MM.1S (cell line): ENCODE measurements at regions not wholly inside any gene's neighbourhood (a gene's known extent, or its start where the extent isn't known, plus 50 kb on each side); places are given as distances from the start of the nearest gene placed in this dataset.

Experiments
- DNase-seq: peaks from one replicate; pipeline ENCODE4 v3.0.0-alpha.2; 2015
- H2AFZ ChIP-seq: fragments of 300-600 bp; sonication (generic); 2 replicates; pipeline ENCODE4 v1.6.0; 2016; ENCODE audit warnings: antibody characterized with exemption, low read length
- H3F3A ChIP-seq: fragments of 300-600 bp; sonication (generic); 2 replicates; pipeline ENCODE4 v1.6.1; 2016; ENCODE audit warnings: mild to moderate bottlenecking, antibody characterized with exemption, low read length, moderate library complexity, mixed read lengths; ENCODE audit not compliant: insufficient read depth
- H3K27ac ChIP-seq: fragments of 300-600 bp; sonication (generic); 2 replicates; pipeline ENCODE4 v1.5.1; 2016; ENCODE audit warnings: mild to moderate bottlenecking, low read length
- H3K27me3 ChIP-seq: fragments of 300-600 bp; sonication (generic); replicated peaks from 2 replicates; pipeline ENCODE4 v1.6.0; 2016; ENCODE audit warnings: low read length; ENCODE audit not compliant: insufficient read depth
- H3K36me3 ChIP-seq: fragments of 300-600 bp; sonication (generic); replicated peaks from 2 replicates; pipeline ENCODE4 v1.6.1; 2016; ENCODE audit warnings: mild to moderate bottlenecking, low read length, mixed read lengths; ENCODE audit not compliant: insufficient read depth
- H3K4me1 ChIP-seq: fragments of 300-600 bp; sonication (generic); 2 replicates; pipeline ENCODE4 v1.6.1; 2016; ENCODE audit warnings: low read length, mixed read lengths
- H3K4me2 ChIP-seq: fragments of 300-600 bp; sonication (generic); 2 replicates; pipeline ENCODE4 v1.6.0; 2016; ENCODE audit warnings: low read depth, low read length
- H3K4me3 ChIP-seq: fragments of 300-600 bp; sonication (generic); 2 replicates; pipeline ENCODE4 v1.5.1; 2016; ENCODE audit warnings: low read length, mixed read lengths
- H3K79me2 ChIP-seq: fragments of 300-600 bp; sonication (generic); 2 replicates; pipeline ENCODE4 v1.6.1; 2016; ENCODE audit warnings: mixed run types, low read length, mixed read lengths
- H3K9ac ChIP-seq: fragments of 300-600 bp; sonication (generic); 2 replicates; pipeline ENCODE4 v1.6.1; 2016; ENCODE audit warnings: low read length, mixed read lengths
- H3K9me2 ChIP-seq: fragments of 300-600 bp; sonication (generic); replicated peaks from 2 replicates; pipeline ENCODE4 v1.6.1; 2016; ENCODE audit warnings: mild to moderate bottlenecking, low read length, mixed read lengths; ENCODE audit not compliant: insufficient read depth
- H3K9me3 ChIP-seq: fragments of 300-600 bp; sonication (generic); replicated peaks from 2 replicates; pipeline ENCODE4 v1.6.1; 2016; ENCODE audit warnings: mild to moderate bottlenecking, low read length, mixed read lengths; ENCODE audit not compliant: insufficient read depth
- H4K20me1 ChIP-seq: fragments of 300-600 bp; sonication (generic); 2 replicates; pipeline ENCODE4 v1.6.1; 2016; ENCODE audit warnings: mild to moderate bottlenecking, low read length, moderate library complexity, mixed read lengths; ENCODE audit not compliant: insufficient read depth
- EZH2 ChIP-seq: fragments of 300-600 bp; sonication (generic); optimal IDR thresholded peaks from 2 replicates; pipeline ENCODE3; 2017; ENCODE audit warnings: low read depth, mild to moderate bottlenecking, antibody characterized with exemption, low read length, mixed read lengths
- EZH2phosphoT487 ChIP-seq: fragments of 300-600 bp; sonication (generic); IDR thresholded peaks from 2 replicates; pipeline ENCODE4 v1.6.1; 2018; ENCODE audit warnings: antibody characterized with exemption, low read length
- TF ChIP-seq, protein P1 (sequence below): fragments of 300-600 bp; sonication (generic); IDR thresholded peaks from 2 replicates; pipeline ENCODE4 v1.5.1; 2016; ENCODE audit warnings: antibody characterized with exemption, low read length, mixed read lengths

- Histone ChIP-seq H3K9ac (no peak overlapping the region), H4K20me1 (no peaks in the 10 kb centered on the region), H3K4me1 (no peaks in the 10 kb centered on the region), H3K27ac (no peak overlapping the region), H3K9me2 (no peaks in the 10 kb centered on the region), H3F3A (no peaks in the 10 kb centered on the region), H3K4me3 (no peak overlapping the region), H3K9me3 (no peaks in the 10 kb centered on the region), H3K27me3 (no peaks in the 10 kb centered on the region), H3K36me3 (no peaks in the 10 kb centered on the region), H2AFZ (no peak overlapping the region), H3K4me2 (no peak overlapping the region), H3K79me2 (no peaks in the 10 kb centered on the region)
- no peak for DNase-seq
- no peak for TF ChIP-seq EZH2phosphoT487
- TF ChIP-seq, protein P1, sequence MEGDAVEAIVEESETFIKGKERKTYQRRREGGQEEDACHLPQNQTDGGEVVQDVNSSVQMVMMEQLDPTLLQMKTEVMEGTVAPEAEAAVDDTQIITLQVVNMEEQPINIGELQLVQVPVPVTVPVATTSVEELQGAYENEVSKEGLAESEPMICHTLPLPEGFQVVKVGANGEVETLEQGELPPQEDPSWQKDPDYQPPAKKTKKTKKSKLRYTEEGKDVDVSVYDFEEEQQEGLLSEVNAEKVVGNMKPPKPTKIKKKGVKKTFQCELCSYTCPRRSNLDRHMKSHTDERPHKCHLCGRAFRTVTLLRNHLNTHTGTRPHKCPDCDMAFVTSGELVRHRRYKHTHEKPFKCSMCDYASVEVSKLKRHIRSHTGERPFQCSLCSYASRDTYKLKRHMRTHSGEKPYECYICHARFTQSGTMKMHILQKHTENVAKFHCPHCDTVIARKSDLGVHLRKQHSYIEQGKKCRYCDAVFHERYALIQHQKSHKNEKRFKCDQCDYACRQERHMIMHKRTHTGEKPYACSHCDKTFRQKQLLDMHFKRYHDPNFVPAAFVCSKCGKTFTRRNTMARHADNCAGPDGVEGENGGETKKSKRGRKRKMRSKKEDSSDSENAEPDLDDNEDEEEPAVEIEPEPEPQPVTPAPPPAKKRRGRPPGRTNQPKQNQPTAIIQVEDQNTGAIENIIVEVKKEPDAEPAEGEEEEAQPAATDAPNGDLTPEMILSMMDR = no peak
- no peak for TF ChIP-seq EZH2
These were observed 314.9 kb downstream of the DRD1 start for GRCh38 chr5:175129121-175129520.

DNA sequence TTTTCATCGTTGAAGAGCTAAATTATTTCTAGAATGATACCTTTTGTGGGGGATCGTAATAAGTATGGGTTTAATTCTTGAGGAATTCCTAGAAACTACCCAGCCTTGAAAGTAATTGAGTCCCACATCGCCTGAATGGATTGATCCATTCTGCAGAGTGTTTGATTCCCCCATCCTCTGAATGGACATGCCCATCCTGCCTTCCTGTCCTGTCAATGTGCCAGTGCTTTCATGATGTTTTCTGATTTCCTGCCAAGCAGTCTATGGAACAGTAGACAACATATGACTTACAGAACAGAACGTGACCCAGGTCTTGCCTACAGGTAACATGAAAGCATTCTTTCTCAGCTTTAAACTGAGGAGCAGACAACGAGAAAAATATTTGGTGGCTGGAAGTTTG is 319.2 kb downstream of the DRD1 start:
- TF ChIP-seq EZH2phosphoT487 (no peak), EZH2 (no peak)
- TF ChIP-seq, protein P1 = no peak
- no peak overlapping the region for H3K9ac ChIP-seq
- no peaks in the 10 kb centered on the region for H3K27me3 ChIP-seq

GRCh38 chr5:175124251-175124813 is 319.6 kb downstream of the DRD1 start:
- H3K9ac ChIP-seq = no peak overlapping the region
- no peak for DNase-seq
- H3K9me2 ChIP-seq = no peaks in the 10 kb centered on the region
- no peak overlapping the region for H3K27ac ChIP-seq
- no peaks in the 10 kb centered on the region for H3K36me3 ChIP-seq
- no peak overlapping the region for H3K4me2 ChIP-seq
- H3K4me1 ChIP-seq = no peaks in the 10 kb centered on the region
- no peaks in the 10 kb centered on the region for H3K79me2 ChIP-seq
- no peak overlapping the region for H3K4me3 ChIP-seq
- no peaks in the 10 kb centered on the region for H3K27me3 ChIP-seq
- H2AFZ ChIP-seq = no peak overlapping the region
- H4K20me1 ChIP-seq = no peaks in the 10 kb centered on the region
- H3F3A ChIP-seq = no peaks in the 10 kb centered on the region
- TF ChIP-seq EZH2phosphoT487 (no peak), EZH2 (no peak)
- TF ChIP-seq, protein P1 = no peak
- H3K9me3 ChIP-seq = no peaks in the 10 kb centered on the region

More for the DNA sequence above, 319.2 kb downstream of the DRD1 start:
- Histone ChIP-seq H4K20me1 (no peaks in the 10 kb centered on the region), H3K79me2 (no peaks in the 10 kb centered on the region), H3K9me2 (no peaks in the 10 kb centered on the region), H3K9me3 (no peaks in the 10 kb centered on the region), H3F3A (no peaks in the 10 kb centered on the region), H3K4me3 (no peak overlapping the region), H3K27ac (no peak overlapping the region), H3K36me3 (no peaks in the 10 kb centered on the region), H2AFZ (no peak overlapping the region), H3K4me1 (no peaks in the 10 kb centered on the region), H3K4me2 (no peak overlapping the region)
- DNase-seq = no peak
